ENCODE measurements at regions not wholly inside any gene's neighbourhood (a gene's known extent, or its start where the extent isn't known, plus 50 kb on each side); places are given as distances from the start of the nearest gene placed in this dataset.
"Not testable (repeated sequence)": the region's sequence is repeated elsewhere in the genome, so short reads cannot be mapped to it uniquely, and the experiment has no call there.

DNA sequence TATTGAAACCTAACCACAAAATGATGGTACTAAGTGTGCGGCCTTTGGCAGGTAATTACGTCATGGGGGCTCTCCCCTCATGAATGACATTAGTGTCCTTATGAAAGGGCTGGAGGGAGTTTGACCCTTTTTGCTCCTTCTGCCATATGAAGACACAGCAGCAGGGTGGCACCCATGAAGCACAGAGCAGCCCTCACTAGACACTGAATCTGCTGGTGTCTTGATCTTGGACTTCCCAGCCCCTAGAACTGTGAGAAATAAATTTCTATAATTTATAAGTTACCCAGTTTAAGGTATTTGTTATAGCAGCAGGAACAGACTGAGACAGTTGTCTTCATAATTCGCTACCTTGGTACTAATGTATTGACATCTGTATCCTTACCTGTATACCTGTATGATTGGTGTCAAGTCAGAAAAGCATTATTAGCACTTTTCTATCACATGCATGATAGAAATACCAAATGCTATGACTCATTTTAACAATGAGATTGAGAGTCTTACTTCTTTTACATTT lies 80.4 kb downstream of the GCNT4 start:
- Histone ChIP-seq H3K4me3 (replicated peaks in 1 of 3; ENCODE audit: low read depth in 2 of 3, low read length in 3 of 3) (no peak overlapping the region), H3K27me3 (ENCODE audit: control insufficient read depth in 2 of 2, insufficient read depth in 2 of 2, low read length in 2 of 2) (no peaks in the 10 kb centered on the region), H3K9ac (ENCODE audit: insufficient read depth, low read length, poor library complexity, severe bottlenecking) (no peak overlapping the region), H3K4me2 (replicated peaks; ENCODE audit: extremely low read depth, low read length, poor library complexity, severe bottlenecking) (no peak overlapping the region), H3K27ac (ENCODE audit: low read depth in 1 of 2, low read length in 2 of 2) (no peak overlapping the region), H3K9me3 (replicated peaks in 1 of 2; ENCODE audit: control insufficient read depth in 1 of 2, insufficient read depth in 1 of 2, low read length in 2 of 2) (peaks cover 3 to 4% of the 10 kb centered on the region in 2 donors), H3K79me2 (ENCODE audit: insufficient read depth, low read length) (no peaks in the 10 kb centered on the region), H2AFZ (ENCODE audit: insufficient read depth, low read depth, low read length, poor library complexity, severe bottlenecking) (no peak overlapping the region), H4K20me1 (ENCODE audit: insufficient read depth, low read length) (no peaks in the 10 kb centered on the region), H3K36me3 (replicated peaks in 1 of 2; ENCODE audit: control insufficient read depth in 1 of 2, insufficient read depth in 2 of 2, low read length in 2 of 2) (no peaks in the 10 kb centered on the region), H3K4me1 (ENCODE audit: control insufficient read depth in 1 of 2, insufficient read depth in 2 of 2, low read length in 2 of 2) (peaks cover 0 to 2% of the 10 kb centered on the region in 2 donors)
- Mint-ChIP-seq H3K4me1 (peaks cover 3% of the 10 kb centered on the region), H3K9me3 (peaks cover 3 to 22% (median 12%) of the 10 kb centered on the region in 7 donors), H3K27ac (no peak overlapping the region), H3K4me3 (no peak overlapping the region), H3K27me3 (ENCODE audit: low read depth in 3 of 3) (peaks cover 1 to 14% (median 3%) of the 10 kb centered on the region in 3 donors), H3K36me3 (no peaks in the 10 kb centered on the region)
- TF ChIP-seq, protein P1, sequence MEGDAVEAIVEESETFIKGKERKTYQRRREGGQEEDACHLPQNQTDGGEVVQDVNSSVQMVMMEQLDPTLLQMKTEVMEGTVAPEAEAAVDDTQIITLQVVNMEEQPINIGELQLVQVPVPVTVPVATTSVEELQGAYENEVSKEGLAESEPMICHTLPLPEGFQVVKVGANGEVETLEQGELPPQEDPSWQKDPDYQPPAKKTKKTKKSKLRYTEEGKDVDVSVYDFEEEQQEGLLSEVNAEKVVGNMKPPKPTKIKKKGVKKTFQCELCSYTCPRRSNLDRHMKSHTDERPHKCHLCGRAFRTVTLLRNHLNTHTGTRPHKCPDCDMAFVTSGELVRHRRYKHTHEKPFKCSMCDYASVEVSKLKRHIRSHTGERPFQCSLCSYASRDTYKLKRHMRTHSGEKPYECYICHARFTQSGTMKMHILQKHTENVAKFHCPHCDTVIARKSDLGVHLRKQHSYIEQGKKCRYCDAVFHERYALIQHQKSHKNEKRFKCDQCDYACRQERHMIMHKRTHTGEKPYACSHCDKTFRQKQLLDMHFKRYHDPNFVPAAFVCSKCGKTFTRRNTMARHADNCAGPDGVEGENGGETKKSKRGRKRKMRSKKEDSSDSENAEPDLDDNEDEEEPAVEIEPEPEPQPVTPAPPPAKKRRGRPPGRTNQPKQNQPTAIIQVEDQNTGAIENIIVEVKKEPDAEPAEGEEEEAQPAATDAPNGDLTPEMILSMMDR (IDR thresholded peaks at IDR 0.05) = no peak
- no CpG with 5 or more reads among the region's 3 CpGs for WGBS (ENCODE audit: insufficient coverage)
- no peak for DNase-seq
- intact Hi-C loops (cut with micrococcal nuclease) = no loop called here

DNA sequence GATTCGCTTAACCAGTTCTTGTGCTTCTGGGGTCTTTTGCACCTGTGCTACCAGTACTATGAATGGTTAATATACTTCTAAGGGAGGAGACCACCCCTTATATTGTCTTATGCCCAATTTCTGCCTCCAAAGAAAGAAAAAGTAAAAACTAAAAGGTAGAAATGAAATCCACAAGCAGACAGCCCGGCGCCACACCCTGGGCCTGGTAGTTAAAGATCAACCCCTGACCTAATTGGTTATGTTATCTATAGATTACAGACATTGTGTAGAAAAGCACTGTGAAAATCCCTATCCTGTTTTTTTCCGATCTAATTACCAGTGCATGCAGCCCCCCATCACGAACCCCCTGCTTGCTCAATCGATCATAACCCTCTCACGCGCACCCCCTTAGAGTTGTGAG lies 81.5 kb downstream of the GCNT4 start:
- H3K27ac ChIP-seq (ENCODE audit: low read depth in 1 of 2, low read length in 2 of 2); H3K36me3 Mint-ChIP-seq; H3K9me3 ChIP-seq (replicated peaks in 1 of 2; ENCODE audit: control insufficient read depth in 1 of 2, insufficient read depth in 1 of 2, low read length in 2 of 2); H3K4me2 ChIP-seq (replicated peaks; ENCODE audit: extremely low read depth, low read length, poor library complexity, severe bottlenecking); H3K4me1 Mint-ChIP-seq; H3K4me3 ChIP-seq (replicated peaks in 1 of 3; ENCODE audit: low read depth in 2 of 3, low read length in 3 of 3); H3K27ac Mint-ChIP-seq; H4K20me1 ChIP-seq (ENCODE audit: insufficient read depth, low read length); H3K9ac ChIP-seq (ENCODE audit: insufficient read depth, low read length, poor library complexity, severe bottlenecking); H2AFZ ChIP-seq (ENCODE audit: insufficient read depth, low read depth, low read length, poor library complexity, severe bottlenecking); H3K79me2 ChIP-seq (ENCODE audit: insufficient read depth, low read length); H3K36me3 ChIP-seq (replicated peaks in 1 of 2; ENCODE audit: control insufficient read depth in 1 of 2, insufficient read depth in 2 of 2, low read length in 2 of 2); H3K27me3 ChIP-seq (ENCODE audit: control insufficient read depth in 2 of 2, insufficient read depth in 2 of 2, low read length in 2 of 2); H3K4me3 Mint-ChIP-seq; H3K4me1 ChIP-seq (ENCODE audit: control insufficient read depth in 1 of 2, insufficient read depth in 2 of 2, low read length in 2 of 2); intact Hi-C loops (cut with micrococcal nuclease); DNase-seq: not testable (repeated sequence)
- peaks cover 3 to 21% (median 12%) of the 10 kb centered on the region in 7 donors for H3K9me3 Mint-ChIP-seq
- H3K27me3 Mint-ChIP-seq (ENCODE audit: low read depth in 3 of 3) = peaks cover 3 to 14% (median 3%) of the 10 kb centered on the region in 3 donors
- no CpG with 5 or more reads among the region's 8 CpGs for WGBS (ENCODE audit: insufficient coverage)
